Kidney tubule cell (primary cell): ENCODE measurements at regions not wholly inside any gene's neighbourhood (a gene's known extent, or its start where the extent isn't known, plus 50 kb on each side); places are given as distances from the start of the nearest gene placed in this dataset.

Experiments used
- DNase-seq: peaks from one replicate; pipeline ENCODE4 v3.0.0-alpha.2; 2018; ENCODE audit warnings: low spot score

DNA sequence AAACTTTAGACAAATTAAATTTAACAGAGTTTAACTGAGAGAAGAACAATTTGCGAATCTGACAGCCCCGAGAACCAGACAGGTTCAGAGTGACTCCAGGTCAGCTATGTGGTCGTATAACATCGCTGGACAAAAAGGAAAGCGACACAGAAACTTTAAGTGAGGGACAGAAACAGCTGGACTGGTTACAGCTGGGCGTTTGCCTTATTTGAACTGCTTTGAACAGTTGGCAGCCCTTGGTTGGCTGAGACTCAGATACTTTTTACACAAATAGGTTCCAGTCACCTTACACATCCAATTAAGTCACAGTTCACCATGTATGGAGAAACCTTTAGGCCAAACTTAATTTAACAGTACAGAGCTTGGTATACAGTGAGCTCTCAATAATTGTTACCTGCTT, 436.9 kb downstream of the GUCY1A2 start:
- no peak for DNase-seq

- peak; percentile 17 for DNase-seq
These were observed 433.2 kb downstream of the GUCY1A2 start for GRCh38 chr11:106585061-106585460.

GRCh38 chr11:106594751-106595351, 423.4 kb downstream of the GUCY1A2 start:
- DNase-seq: no peak

GRCh38 chr11:106601684-106602297, 416.5 kb downstream of the GUCY1A2 start:
- DNase-seq: no peak

- peak; percentile 49 for DNase-seq
These were observed 409.6 kb downstream of the GUCY1A2 start for GRCh38 chr11:106608677-106609076.

GRCh38 chr11:106614262-106614661, 404.0 kb downstream of the GUCY1A2 start:
- no peak for DNase-seq

DNA sequence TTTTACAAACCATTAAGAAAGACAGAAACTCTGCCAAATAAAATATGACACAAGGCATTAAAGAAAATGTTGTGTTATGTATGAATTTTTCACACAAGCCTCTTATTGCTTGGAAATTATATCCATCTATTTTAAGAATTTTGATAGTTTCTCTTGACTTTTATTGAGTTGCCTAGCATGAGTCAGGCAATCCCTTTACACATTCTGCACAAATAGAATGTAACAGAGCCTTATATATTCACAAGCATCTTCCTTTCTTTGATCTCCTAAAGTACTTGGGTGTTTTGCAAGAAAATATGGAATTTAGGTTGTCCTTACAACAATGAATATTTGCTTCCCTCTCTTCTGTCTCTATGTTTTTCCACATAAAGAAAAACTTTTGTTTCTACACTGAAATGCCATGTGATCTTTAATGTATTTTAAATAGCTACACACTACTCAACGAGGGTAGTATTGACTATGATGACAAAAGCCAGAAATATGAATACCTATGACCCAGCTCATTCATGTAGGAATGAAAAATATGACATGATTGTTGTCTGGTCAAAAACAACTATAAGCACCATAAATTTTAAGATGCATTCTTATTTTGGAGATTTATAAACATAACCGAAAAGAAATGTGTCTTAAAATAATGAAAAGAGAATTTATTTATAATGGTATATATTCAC, 398.8 kb downstream of the GUCY1A2 start:
- no peak for DNase-seq

DNA sequence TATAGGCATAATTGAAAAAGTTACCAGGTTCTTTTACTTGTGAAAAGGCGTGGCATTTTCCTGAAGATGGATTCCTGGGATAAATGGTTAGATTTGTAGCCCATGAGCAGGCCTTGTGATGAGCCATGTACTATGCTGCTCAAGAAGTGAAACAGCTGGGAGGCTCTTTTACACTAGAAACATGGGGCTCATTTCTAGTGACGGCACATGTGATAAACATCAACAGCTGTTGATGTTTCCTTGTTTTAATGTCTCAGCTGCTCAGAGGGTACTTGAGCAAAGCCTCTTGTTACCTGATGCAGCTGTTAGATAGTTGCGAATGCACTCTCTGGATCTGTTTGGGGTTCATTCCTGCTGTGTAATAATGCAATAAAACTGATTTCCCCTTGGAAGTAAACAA, 396.8 kb downstream of the GUCY1A2 start:
- DNase-seq: no peak
